DMS 273 (cell line): ENCODE measurements at regions not wholly inside any gene's neighbourhood (a gene's known extent, or its start where the extent isn't known, plus 50 kb on each side); places are given as distances from the start of the nearest gene placed in this dataset.

ENCODE experiments used
- DNase-seq: peaks from one replicate; lab custom pipeline; 2025; ENCODE audit not compliant: unreplicated experiment; lab: John Stamatoyannopoulos, UW

- DNase-seq = no peak
Observed at GRCh38 chrX:10744007-10744406, 123.6 kb upstream of the MID1 start.

GRCh38 chrX:10747975-10748374 lies 127.6 kb upstream of the MID1 start:
- DNase-seq = no peak

GRCh38 chrX:10749113-10749512 lies 128.7 kb upstream of the MID1 start:
- DNase-seq = no peak

GRCh38 chrX:10750581-10750980 lies 130.2 kb upstream of the MID1 start:
- DNase-seq = no peak

GRCh38 chrX:10753116-10753515 lies 132.7 kb upstream of the MID1 start:
- DNase-seq = no peak

- no peak for DNase-seq
Observed at GRCh38 chrX:10754445-10754844, 134.1 kb upstream of the MID1 start.

- peak; percentile 26 for DNase-seq
Observed at GRCh38 chrX:10755439-10756334, 135.3 kb upstream of the MID1 start.

GRCh38 chrX:10756441-10756840 lies 136.1 kb upstream of the MID1 start:
- peak; percentile 23 for DNase-seq

GRCh38 chrX:10759141-10759799 lies 138.9 kb upstream of the MID1 start:
- DNase-seq = no peak

GRCh38 chrX:10761447-10761846 lies 141.1 kb upstream of the MID1 start:
- DNase-seq = no peak

GRCh38 chrX:10769195-10769594 lies 148.8 kb upstream of the MID1 start:
- DNase-seq = peak; percentile 83

GRCh38 chrX:10769696-10770619 lies 149.6 kb upstream of the MID1 start:
- DNase-seq = peak; percentile 79

GRCh38 chrX:10773318-10773717 lies 152.9 kb upstream of the MID1 start:
- DNase-seq = no peak

GRCh38 chrX:10781847-10782530 lies 161.6 kb upstream of the MID1 start:
- DNase-seq = no peak

GRCh38 chrX:10783451-10783995 lies 163.1 kb upstream of the MID1 start:
- no peak for DNase-seq

GRCh38 chrX:10787264-10787663 lies 166.9 kb upstream of the MID1 start:
- DNase-seq = no peak

- DNase-seq = no peak
Observed at GRCh38 chrX:10794203-10794630, 173.8 kb upstream of the MID1 start.

GRCh38 chrX:10795721-10796120 lies 175.3 kb upstream of the MID1 start:
- no peak for DNase-seq

GRCh38 chrX:10797466-10797865 lies 177.1 kb upstream of the MID1 start:
- no peak for DNase-seq

GRCh38 chrX:10798041-10798440 lies 177.7 kb upstream of the MID1 start:
- DNase-seq = no peak
